GM21447 (cell line): ENCODE measurements at regions not wholly inside any gene's neighbourhood (a gene's known extent, or its start where the extent isn't known, plus 50 kb on each side); places are given as distances from the start of the nearest gene placed in this dataset.

Source experiments
- ATAC-seq: cut with Tn5 transposase; IDR thresholded peaks from one replicate; pipeline ENCODE4 v1.9.1; 2021; ENCODE audit not compliant: unreplicated experiment

- no peak for ATAC-seq
Observed at GRCh38 chr1:10896673-10897072, 100.2 kb upstream of the CASZ1 start.

GRCh38 chr1:10897321-10897980, 101.0 kb upstream of the CASZ1 start:
- no peak for ATAC-seq

GRCh38 chr1:10897981-10898728, 101.7 kb upstream of the CASZ1 start:
- ATAC-seq: no peak

GRCh38 chr1:10898921-10899320, 102.5 kb upstream of the CASZ1 start:
- no peak for ATAC-seq

- no peak for ATAC-seq
Observed at GRCh38 chr1:10899490-10900250, 103.2 kb upstream of the CASZ1 start.

GRCh38 chr1:10900251-10900651, 103.8 kb upstream of the CASZ1 start:
- ATAC-seq: no peak

- no peak for ATAC-seq
Observed at GRCh38 chr1:10900691-10901090, 104.2 kb upstream of the CASZ1 start.

GRCh38 chr1:10901091-10901890, 104.8 kb upstream of the CASZ1 start:
- no peak for ATAC-seq

- no peak for ATAC-seq
Observed at GRCh38 chr1:10901891-10902805, 105.7 kb upstream of the CASZ1 start.

GRCh38 chr1:10903421-10903820, 107.0 kb upstream of the CASZ1 start:
- ATAC-seq: no peak

- ATAC-seq: no peak
Observed at GRCh38 chr1:10903821-10904220, 107.4 kb upstream of the CASZ1 start.

GRCh38 chr1:10904396-10905358, 107.8 kb upstream of the TARDBP start:
- no peak for ATAC-seq

GRCh38 chr1:10905841-10906655, 106.4 kb upstream of the TARDBP start:
- no peak for ATAC-seq

- no peak for ATAC-seq
Observed at GRCh38 chr1:10906866-10907519, 105.5 kb upstream of the TARDBP start.

- no peak for ATAC-seq
Observed at GRCh38 chr1:10908266-10908665, 104.2 kb upstream of the TARDBP start.

GRCh38 chr1:10909697-10910680, 102.5 kb upstream of the TARDBP start:
- no peak for ATAC-seq
